ENCODE measurements at regions not wholly inside any gene's neighbourhood (a gene's known extent, or its start where the extent isn't known, plus 50 kb on each side); places are given as distances from the start of the nearest gene placed in this dataset.

GRCh38 chr6:168870982-168871381, 382.7 kb downstream of the THBS2 start:
- TF ChIP-seq, protein P1, sequence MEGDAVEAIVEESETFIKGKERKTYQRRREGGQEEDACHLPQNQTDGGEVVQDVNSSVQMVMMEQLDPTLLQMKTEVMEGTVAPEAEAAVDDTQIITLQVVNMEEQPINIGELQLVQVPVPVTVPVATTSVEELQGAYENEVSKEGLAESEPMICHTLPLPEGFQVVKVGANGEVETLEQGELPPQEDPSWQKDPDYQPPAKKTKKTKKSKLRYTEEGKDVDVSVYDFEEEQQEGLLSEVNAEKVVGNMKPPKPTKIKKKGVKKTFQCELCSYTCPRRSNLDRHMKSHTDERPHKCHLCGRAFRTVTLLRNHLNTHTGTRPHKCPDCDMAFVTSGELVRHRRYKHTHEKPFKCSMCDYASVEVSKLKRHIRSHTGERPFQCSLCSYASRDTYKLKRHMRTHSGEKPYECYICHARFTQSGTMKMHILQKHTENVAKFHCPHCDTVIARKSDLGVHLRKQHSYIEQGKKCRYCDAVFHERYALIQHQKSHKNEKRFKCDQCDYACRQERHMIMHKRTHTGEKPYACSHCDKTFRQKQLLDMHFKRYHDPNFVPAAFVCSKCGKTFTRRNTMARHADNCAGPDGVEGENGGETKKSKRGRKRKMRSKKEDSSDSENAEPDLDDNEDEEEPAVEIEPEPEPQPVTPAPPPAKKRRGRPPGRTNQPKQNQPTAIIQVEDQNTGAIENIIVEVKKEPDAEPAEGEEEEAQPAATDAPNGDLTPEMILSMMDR (IDR thresholded peaks at IDR 0.05): no peak
- TF ChIP-seq EP300 (IDR thresholded peaks at IDR 0.05) (no peak), POLR2AphosphoS5 (IDR thresholded peaks at IDR 0.05) (no peak)
